ENCODE measurements at regions not wholly inside any gene's neighbourhood (a gene's known extent, or its start where the extent isn't known, plus 50 kb on each side); places are given as distances from the start of the nearest gene placed in this dataset.
"Not testable (repeated sequence)": the region's sequence is repeated elsewhere in the genome, so short reads cannot be mapped to it uniquely, and the experiment has no call there.

DNA sequence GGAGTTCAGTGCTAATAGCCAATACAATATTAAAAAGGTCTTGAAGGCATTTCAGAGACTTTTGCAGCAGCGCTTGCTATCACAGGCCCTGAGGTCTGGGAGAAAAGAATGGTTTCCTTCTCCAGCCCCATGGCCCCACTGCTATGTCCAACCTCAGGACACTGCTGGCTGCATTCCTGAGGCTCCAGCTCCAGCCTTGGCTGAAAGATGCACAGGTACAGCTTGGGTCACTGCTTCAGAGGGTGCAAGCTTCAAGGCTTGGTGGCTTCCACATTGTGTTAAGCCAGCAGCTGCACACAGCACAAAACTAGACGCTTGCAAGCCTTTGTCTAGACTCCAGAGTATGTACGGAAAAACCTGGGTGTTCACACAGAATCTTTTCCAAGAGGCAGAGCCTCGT lies 589.2 kb downstream of the CWH43 start:
- peaks cover 13 to 53% (median 36%) of the 10 kb centered on the region in 11 donors for H3K9me3 Mint-ChIP-seq
- intact Hi-C loops (cut with micrococcal nuclease); H3K4me1 Mint-ChIP-seq; H3K4me3 ChIP-seq (ENCODE audit: low read length); CTCF ChIA-PET; H3K9me3 ChIP-seq (ENCODE audit: control insufficient read depth in 2 of 3, low read length in 3 of 3); POLR2A ChIA-PET; ATAC-seq; H3K27ac Mint-ChIP-seq; H3K27ac ChIP-seq (ENCODE audit: low read depth, low read length); H3K4me1 ChIP-seq (ENCODE audit: control insufficient read depth in 2 of 2, insufficient read depth in 2 of 2, low read length in 2 of 2); DNase-seq; H3K4me3 Mint-ChIP-seq; H3K27me3 Mint-ChIP-seq; H3K36me3 ChIP-seq (ENCODE audit: control insufficient read depth in 2 of 3, insufficient read depth in 3 of 3, low read length in 3 of 3); H3K36me3 Mint-ChIP-seq; H3K27me3 ChIP-seq (ENCODE audit: control insufficient read depth in 2 of 2, insufficient read depth in 2 of 2, low read length in 2 of 2): not testable (repeated sequence)

DNA sequence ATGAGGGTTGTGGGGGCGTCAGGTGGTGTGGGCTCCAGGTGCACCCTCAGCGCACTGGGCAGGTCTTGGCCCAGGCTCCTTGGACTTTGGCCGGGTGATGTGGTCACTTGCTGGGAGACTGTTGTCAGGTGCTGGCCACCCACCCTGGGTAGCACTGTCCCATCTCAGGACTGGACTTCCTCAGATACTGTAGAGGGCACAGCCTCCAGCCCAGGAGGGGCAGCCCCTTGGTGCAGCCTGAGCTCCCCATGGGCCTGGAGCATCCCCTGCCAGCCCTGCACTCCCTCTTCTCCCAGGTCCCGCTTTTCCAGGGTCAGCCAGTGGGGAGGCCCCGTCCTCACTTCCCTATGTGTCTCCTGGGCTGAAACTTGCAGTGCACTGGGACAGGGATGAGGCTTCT lies 592.3 kb downstream of the CWH43 start:
- intact Hi-C loops (cut with micrococcal nuclease); H3K27ac Mint-ChIP-seq; H3K36me3 Mint-ChIP-seq: not testable (repeated sequence)

DNA sequence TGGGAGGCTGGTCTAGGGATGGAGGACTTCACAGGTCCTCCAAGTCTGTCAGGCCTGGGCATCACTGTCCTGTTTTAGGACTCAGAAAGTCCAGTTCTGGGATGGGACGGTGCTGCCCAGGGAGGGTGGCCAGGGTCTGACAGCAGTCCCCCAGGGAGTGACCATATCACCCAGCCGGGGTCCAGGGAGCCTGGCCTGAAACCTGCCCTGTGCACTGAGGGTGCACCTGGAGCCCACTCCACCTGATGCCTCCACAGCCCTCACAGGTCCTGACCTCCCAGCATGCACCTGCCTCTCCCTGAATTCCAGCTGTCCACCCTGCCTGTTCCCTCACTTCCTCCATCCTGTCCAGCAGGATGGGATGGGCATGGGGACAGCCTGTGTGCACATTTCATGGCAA lies 592.8 kb downstream of the CWH43 start:
- intact Hi-C loops (cut with micrococcal nuclease); H3K27ac ChIP-seq (ENCODE audit: low read depth, low read length); POLR2A ChIA-PET; H3K27me3 Mint-ChIP-seq; H3K4me3 Mint-ChIP-seq; DNase-seq; ATAC-seq; H3K4me3 ChIP-seq (ENCODE audit: low read length); H3K9me3 ChIP-seq (ENCODE audit: control insufficient read depth in 2 of 3, low read length in 3 of 3); H3K36me3 ChIP-seq (ENCODE audit: control insufficient read depth in 2 of 3, insufficient read depth in 3 of 3, low read length in 3 of 3); H3K27me3 ChIP-seq (ENCODE audit: control insufficient read depth in 2 of 2, insufficient read depth in 2 of 2, low read length in 2 of 2); CTCF ChIA-PET; H3K4me1 Mint-ChIP-seq; H3K27ac Mint-ChIP-seq; H3K36me3 Mint-ChIP-seq; H3K4me1 ChIP-seq (ENCODE audit: control insufficient read depth in 2 of 2, insufficient read depth in 2 of 2, low read length in 2 of 2): not testable (repeated sequence)
- peaks cover 3 to 40% (median 21%) of the 10 kb centered on the region in 11 donors for H3K9me3 Mint-ChIP-seq

More for the DNA sequence above, 592.3 kb downstream of the CWH43 start:
- H3K36me3 ChIP-seq (ENCODE audit: control insufficient read depth in 2 of 3, insufficient read depth in 3 of 3, low read length in 3 of 3); H3K27me3 Mint-ChIP-seq; H3K4me3 ChIP-seq (ENCODE audit: low read length); POLR2A ChIA-PET; H3K9me3 ChIP-seq (ENCODE audit: control insufficient read depth in 2 of 3, low read length in 3 of 3); H3K4me1 ChIP-seq (ENCODE audit: control insufficient read depth in 2 of 2, insufficient read depth in 2 of 2, low read length in 2 of 2); ATAC-seq; H3K27me3 ChIP-seq (ENCODE audit: control insufficient read depth in 2 of 2, insufficient read depth in 2 of 2, low read length in 2 of 2); H3K4me3 Mint-ChIP-seq; H3K27ac ChIP-seq (ENCODE audit: low read depth, low read length); CTCF ChIA-PET; DNase-seq; H3K4me1 Mint-ChIP-seq: not testable (repeated sequence)
- peaks cover 3 to 44% (median 25%) of the 10 kb centered on the region in 11 donors for H3K9me3 Mint-ChIP-seq

GRCh38 chr4:49580166-49580565 lies 594.1 kb downstream of the CWH43 start:
- H3K9me3 ChIP-seq (ENCODE audit: control insufficient read depth in 2 of 3, low read length in 3 of 3); H3K4me1 ChIP-seq (ENCODE audit: control insufficient read depth in 2 of 2, insufficient read depth in 2 of 2, low read length in 2 of 2); intact Hi-C loops (cut with micrococcal nuclease); H3K36me3 Mint-ChIP-seq; H3K27ac ChIP-seq (ENCODE audit: low read depth, low read length); H3K36me3 ChIP-seq (ENCODE audit: control insufficient read depth in 2 of 3, insufficient read depth in 3 of 3, low read length in 3 of 3); H3K27me3 ChIP-seq (ENCODE audit: control insufficient read depth in 2 of 2, insufficient read depth in 2 of 2, low read length in 2 of 2); H3K4me3 Mint-ChIP-seq; DNase-seq; ATAC-seq; POLR2A ChIA-PET; H3K27ac Mint-ChIP-seq; H3K4me3 ChIP-seq (ENCODE audit: low read length); H3K27me3 Mint-ChIP-seq; H3K4me1 Mint-ChIP-seq; CTCF ChIA-PET: not testable (repeated sequence)
- peaks cover 3 to 35% (median 17%) of the 10 kb centered on the region in 11 donors for H3K9me3 Mint-ChIP-seq

- H3K4me3 ChIP-seq (ENCODE audit: low read length); ATAC-seq; H3K9me3 ChIP-seq (ENCODE audit: control insufficient read depth in 2 of 3, low read length in 3 of 3); H3K9me3 Mint-ChIP-seq; intact Hi-C loops (cut with micrococcal nuclease); H3K27ac Mint-ChIP-seq; POLR2A ChIA-PET; H3K4me1 Mint-ChIP-seq; H3K4me1 ChIP-seq (ENCODE audit: control insufficient read depth in 2 of 2, insufficient read depth in 2 of 2, low read length in 2 of 2); H3K36me3 ChIP-seq (ENCODE audit: control insufficient read depth in 2 of 3, insufficient read depth in 3 of 3, low read length in 3 of 3); H3K27ac ChIP-seq (ENCODE audit: low read depth, low read length); DNase-seq; CTCF ChIA-PET; H3K36me3 Mint-ChIP-seq; H3K4me3 Mint-ChIP-seq; H3K27me3 Mint-ChIP-seq; H3K27me3 ChIP-seq (ENCODE audit: control insufficient read depth in 2 of 2, insufficient read depth in 2 of 2, low read length in 2 of 2): not testable (repeated sequence)
These were observed 602.3 kb downstream of the CWH43 start for GRCh38 chr4:49588401-49588800.

- H3K4me3 Mint-ChIP-seq; POLR2A ChIA-PET; H3K27ac Mint-ChIP-seq; H3K4me1 ChIP-seq (ENCODE audit: control insufficient read depth in 2 of 2, insufficient read depth in 2 of 2, low read length in 2 of 2); intact Hi-C loops (cut with micrococcal nuclease); DNase-seq; CTCF ChIA-PET; H3K4me3 ChIP-seq (ENCODE audit: low read length); H3K27me3 Mint-ChIP-seq; ATAC-seq; H3K27ac ChIP-seq (ENCODE audit: low read depth, low read length); H3K4me1 Mint-ChIP-seq; H3K36me3 ChIP-seq (ENCODE audit: control insufficient read depth in 2 of 3, insufficient read depth in 3 of 3, low read length in 3 of 3); H3K9me3 ChIP-seq (ENCODE audit: control insufficient read depth in 2 of 3, low read length in 3 of 3); H3K27me3 ChIP-seq (ENCODE audit: control insufficient read depth in 2 of 2, insufficient read depth in 2 of 2, low read length in 2 of 2); H3K36me3 Mint-ChIP-seq: not testable (repeated sequence)
- H3K9me3 Mint-ChIP-seq, result peaks cover 0 to 17% (median 5%) of the 10 kb centered on the region in 11 donors
These were observed 632.4 kb downstream of the CWH43 start for GRCh38 chr4:49618436-49618835.

- H3K27me3 Mint-ChIP-seq, H3K36me3 Mint-ChIP-seq, CTCF ChIA-PET: not testable (repeated sequence)
These were observed 640.4 kb downstream of the CWH43 start for GRCh38 chr4:49626478-49626877.

More at GRCh38 chr4:49626478-49626877, 640.4 kb downstream of the CWH43 start:
- ATAC-seq; H3K4me3 ChIP-seq (ENCODE audit: low read length); H3K9me3 ChIP-seq (ENCODE audit: control insufficient read depth in 2 of 3, low read length in 3 of 3); H3K4me3 Mint-ChIP-seq; H3K27ac ChIP-seq (ENCODE audit: low read depth, low read length); H3K27me3 ChIP-seq (ENCODE audit: control insufficient read depth in 2 of 2, insufficient read depth in 2 of 2, low read length in 2 of 2); H3K4me1 ChIP-seq (ENCODE audit: control insufficient read depth in 2 of 2, insufficient read depth in 2 of 2, low read length in 2 of 2); H3K36me3 ChIP-seq (ENCODE audit: control insufficient read depth in 2 of 3, insufficient read depth in 3 of 3, low read length in 3 of 3); POLR2A ChIA-PET; intact Hi-C loops (cut with micrococcal nuclease); H3K27ac Mint-ChIP-seq; DNase-seq; H3K4me1 Mint-ChIP-seq: not testable (repeated sequence)
- H3K9me3 Mint-ChIP-seq, result peaks cover 0 to 16% (median 8%) of the 10 kb centered on the region in 11 donors

Measured in naive thymus-derived CD4-positive, alpha-beta T cell (primary cell).